MM.1S (cell line): ENCODE measurements at regions not wholly inside any gene's neighbourhood (a gene's known extent, or its start where the extent isn't known, plus 50 kb on each side); places are given as distances from the start of the nearest gene placed in this dataset.

Source experiments
- DNase-seq: peaks from one replicate; pipeline ENCODE4 v3.0.0-alpha.2; 2015
- H2AFZ ChIP-seq: fragments of 300-600 bp; sonication (generic); 2 replicates; pipeline ENCODE4 v1.6.0; 2016; ENCODE audit warnings: antibody characterized with exemption, low read length
- H3F3A ChIP-seq: fragments of 300-600 bp; sonication (generic); 2 replicates; pipeline ENCODE4 v1.6.1; 2016; ENCODE audit warnings: mild to moderate bottlenecking, antibody characterized with exemption, low read length, moderate library complexity, mixed read lengths; ENCODE audit not compliant: insufficient read depth
- H3K27ac ChIP-seq: fragments of 300-600 bp; sonication (generic); 2 replicates; pipeline ENCODE4 v1.5.1; 2016; ENCODE audit warnings: mild to moderate bottlenecking, low read length
- H3K27me3 ChIP-seq: fragments of 300-600 bp; sonication (generic); replicated peaks from 2 replicates; pipeline ENCODE4 v1.6.0; 2016; ENCODE audit warnings: low read length; ENCODE audit not compliant: insufficient read depth
- H3K36me3 ChIP-seq: fragments of 300-600 bp; sonication (generic); replicated peaks from 2 replicates; pipeline ENCODE4 v1.6.1; 2016; ENCODE audit warnings: mild to moderate bottlenecking, low read length, mixed read lengths; ENCODE audit not compliant: insufficient read depth
- H3K4me1 ChIP-seq: fragments of 300-600 bp; sonication (generic); 2 replicates; pipeline ENCODE4 v1.6.1; 2016; ENCODE audit warnings: low read length, mixed read lengths
- H3K4me2 ChIP-seq: fragments of 300-600 bp; sonication (generic); 2 replicates; pipeline ENCODE4 v1.6.0; 2016; ENCODE audit warnings: low read depth, low read length
- H3K4me3 ChIP-seq: fragments of 300-600 bp; sonication (generic); 2 replicates; pipeline ENCODE4 v1.5.1; 2016; ENCODE audit warnings: low read length, mixed read lengths
- H3K79me2 ChIP-seq: fragments of 300-600 bp; sonication (generic); 2 replicates; pipeline ENCODE4 v1.6.1; 2016; ENCODE audit warnings: mixed run types, low read length, mixed read lengths
- H3K9ac ChIP-seq: fragments of 300-600 bp; sonication (generic); 2 replicates; pipeline ENCODE4 v1.6.1; 2016; ENCODE audit warnings: low read length, mixed read lengths
- H3K9me2 ChIP-seq: fragments of 300-600 bp; sonication (generic); replicated peaks from 2 replicates; pipeline ENCODE4 v1.6.1; 2016; ENCODE audit warnings: mild to moderate bottlenecking, low read length, mixed read lengths; ENCODE audit not compliant: insufficient read depth
- H3K9me3 ChIP-seq: fragments of 300-600 bp; sonication (generic); replicated peaks from 2 replicates; pipeline ENCODE4 v1.6.1; 2016; ENCODE audit warnings: mild to moderate bottlenecking, low read length, mixed read lengths; ENCODE audit not compliant: insufficient read depth
- H4K20me1 ChIP-seq: fragments of 300-600 bp; sonication (generic); 2 replicates; pipeline ENCODE4 v1.6.1; 2016; ENCODE audit warnings: mild to moderate bottlenecking, low read length, moderate library complexity, mixed read lengths; ENCODE audit not compliant: insufficient read depth
- EZH2 ChIP-seq: fragments of 300-600 bp; sonication (generic); optimal IDR thresholded peaks from 2 replicates; pipeline ENCODE3; 2017; ENCODE audit warnings: low read depth, mild to moderate bottlenecking, antibody characterized with exemption, low read length, mixed read lengths
- EZH2phosphoT487 ChIP-seq: fragments of 300-600 bp; sonication (generic); IDR thresholded peaks from 2 replicates; pipeline ENCODE4 v1.6.1; 2018; ENCODE audit warnings: antibody characterized with exemption, low read length
- TF ChIP-seq, protein P1 (sequence below): fragments of 300-600 bp; sonication (generic); IDR thresholded peaks from 2 replicates; pipeline ENCODE4 v1.5.1; 2016; ENCODE audit warnings: antibody characterized with exemption, low read length, mixed read lengths

DNA sequence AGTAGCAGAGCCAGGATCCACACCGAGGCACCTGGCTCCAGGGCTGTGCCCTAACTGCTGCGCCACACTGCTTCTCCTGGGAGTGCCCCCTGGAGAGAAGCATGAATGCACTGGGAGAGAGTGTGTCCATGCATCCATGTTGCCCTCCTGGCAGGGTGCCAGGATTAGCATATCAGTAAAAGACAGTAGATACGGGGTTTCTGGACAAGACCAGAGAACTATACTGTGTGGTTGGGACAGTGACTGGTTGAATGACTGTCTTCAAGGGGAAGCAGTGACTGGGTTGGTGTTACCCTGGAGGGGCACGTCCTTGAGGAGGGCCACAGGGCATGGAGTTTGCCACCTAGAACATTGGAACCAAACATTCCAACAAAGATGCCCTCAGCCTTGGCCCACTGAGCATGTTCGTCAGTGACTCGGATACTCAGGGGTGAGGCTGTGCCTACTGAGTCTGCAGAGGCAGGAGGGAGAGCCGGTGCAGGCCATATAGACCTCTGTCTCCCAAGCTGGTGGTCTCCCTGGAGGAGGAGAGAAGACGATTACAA, 288.8 kb downstream of the CDC5L start:
- Histone ChIP-seq H3K27ac (no peak overlapping the region), H3K9ac (no peak overlapping the region), H3K4me3 (no peak overlapping the region), H3K79me2 (no peaks in the 10 kb centered on the region), H3F3A (no peaks in the 10 kb centered on the region), H2AFZ (no peak overlapping the region), H4K20me1 (no peaks in the 10 kb centered on the region), H3K27me3 (no peaks in the 10 kb centered on the region), H3K4me1 (no peaks in the 10 kb centered on the region), H3K9me2 (no peaks in the 10 kb centered on the region), H3K36me3 (no peaks in the 10 kb centered on the region), H3K9me3 (no peaks in the 10 kb centered on the region), H3K4me2 (no peak overlapping the region)
- no peak for TF ChIP-seq EZH2phosphoT487
- TF ChIP-seq EZH2, result no peak
- TF ChIP-seq, protein P1, sequence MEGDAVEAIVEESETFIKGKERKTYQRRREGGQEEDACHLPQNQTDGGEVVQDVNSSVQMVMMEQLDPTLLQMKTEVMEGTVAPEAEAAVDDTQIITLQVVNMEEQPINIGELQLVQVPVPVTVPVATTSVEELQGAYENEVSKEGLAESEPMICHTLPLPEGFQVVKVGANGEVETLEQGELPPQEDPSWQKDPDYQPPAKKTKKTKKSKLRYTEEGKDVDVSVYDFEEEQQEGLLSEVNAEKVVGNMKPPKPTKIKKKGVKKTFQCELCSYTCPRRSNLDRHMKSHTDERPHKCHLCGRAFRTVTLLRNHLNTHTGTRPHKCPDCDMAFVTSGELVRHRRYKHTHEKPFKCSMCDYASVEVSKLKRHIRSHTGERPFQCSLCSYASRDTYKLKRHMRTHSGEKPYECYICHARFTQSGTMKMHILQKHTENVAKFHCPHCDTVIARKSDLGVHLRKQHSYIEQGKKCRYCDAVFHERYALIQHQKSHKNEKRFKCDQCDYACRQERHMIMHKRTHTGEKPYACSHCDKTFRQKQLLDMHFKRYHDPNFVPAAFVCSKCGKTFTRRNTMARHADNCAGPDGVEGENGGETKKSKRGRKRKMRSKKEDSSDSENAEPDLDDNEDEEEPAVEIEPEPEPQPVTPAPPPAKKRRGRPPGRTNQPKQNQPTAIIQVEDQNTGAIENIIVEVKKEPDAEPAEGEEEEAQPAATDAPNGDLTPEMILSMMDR, result no peak
- DNase-seq, result no peak

DNA sequence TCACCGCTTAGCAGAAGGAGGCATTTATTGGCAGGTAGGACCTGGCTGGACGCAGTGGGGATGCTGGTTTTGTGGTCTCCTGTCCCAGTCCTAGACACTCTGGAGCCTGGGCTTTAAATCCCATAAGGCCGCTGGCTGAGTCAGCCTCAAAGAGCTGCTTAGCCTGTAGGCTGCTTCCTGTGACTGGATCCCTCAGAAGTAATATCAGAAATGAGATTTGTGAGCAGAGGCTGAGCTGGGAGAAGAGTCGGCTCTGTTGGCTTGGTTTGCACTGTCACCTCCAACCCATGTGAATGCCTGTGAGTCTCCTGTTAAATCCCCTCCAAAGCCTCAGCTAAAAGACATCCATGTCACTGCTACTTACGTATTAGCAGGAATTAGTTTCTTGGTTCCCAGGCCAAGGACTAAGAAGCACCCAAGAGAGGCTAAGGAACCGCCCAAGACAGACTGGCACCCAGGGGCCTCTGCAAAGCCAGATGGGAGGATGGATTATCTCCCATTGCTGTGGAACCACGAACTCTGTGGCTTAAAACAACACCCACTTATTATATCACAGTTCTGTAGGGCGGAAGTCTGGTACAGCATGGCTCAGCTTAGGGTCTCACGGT, 289.4 kb downstream of the CDC5L start:
- no peaks in the 10 kb centered on the region for H3K36me3 ChIP-seq
- no peak overlapping the region for H3K4me3 ChIP-seq
- no peak overlapping the region for H2AFZ ChIP-seq
- H3K27ac ChIP-seq, result no peak overlapping the region
- no peaks in the 10 kb centered on the region for H3K9me2 ChIP-seq
- no peak overlapping the region for H3K4me2 ChIP-seq
- TF ChIP-seq, protein P1, result no peak
- no peak for TF ChIP-seq EZH2phosphoT487
- TF ChIP-seq EZH2, result no peak
- H3K27me3 ChIP-seq, result no peaks in the 10 kb centered on the region
- no peak for DNase-seq
- H3K9me3 ChIP-seq, result no peaks in the 10 kb centered on the region
- no peaks in the 10 kb centered on the region for H3F3A ChIP-seq
- H3K9ac ChIP-seq, result no peak overlapping the region
- H3K4me1 ChIP-seq, result no peaks in the 10 kb centered on the region
- H3K79me2 ChIP-seq, result no peaks in the 10 kb centered on the region
- H4K20me1 ChIP-seq, result no peaks in the 10 kb centered on the region

DNA sequence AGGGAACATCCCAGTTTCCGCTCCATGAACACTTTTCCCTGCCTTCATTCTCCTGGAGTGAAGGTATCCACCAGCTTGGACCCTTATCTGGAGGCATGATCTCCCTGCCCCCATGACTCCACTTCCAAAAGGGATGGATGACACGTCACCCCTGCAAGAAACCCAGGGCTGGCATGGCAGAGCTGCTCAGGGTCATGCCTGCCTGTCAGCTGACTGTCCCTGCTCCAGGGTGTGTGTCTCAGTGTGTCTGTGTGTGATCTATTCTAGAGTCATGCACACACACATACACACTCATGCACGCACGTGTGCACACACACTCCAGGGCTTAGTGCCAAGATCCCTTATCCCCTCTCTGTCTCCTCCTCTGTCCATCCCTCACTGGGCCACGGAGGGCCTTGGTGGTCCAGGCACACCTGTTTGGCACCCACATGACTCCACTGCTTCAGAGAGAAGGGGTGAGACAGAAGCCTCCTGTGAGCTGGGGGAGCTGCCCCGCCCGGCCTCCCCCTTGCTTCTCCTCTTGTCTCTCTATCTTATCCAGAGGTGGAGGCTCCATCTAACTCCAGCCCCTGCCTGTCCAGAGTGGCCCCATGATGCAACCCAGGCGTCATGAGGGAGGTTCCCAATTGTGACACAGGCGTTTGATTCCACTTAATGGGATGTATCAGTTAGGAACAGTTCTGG, 290.9 kb downstream of the CDC5L start:
- TF ChIP-seq, protein P1, result no peak
- no peak for TF ChIP-seq EZH2
- no peak for TF ChIP-seq EZH2phosphoT487
- H3K79me2 ChIP-seq, result no peaks in the 10 kb centered on the region
- no peak overlapping the region for H3K27ac ChIP-seq
- H3K4me2 ChIP-seq, result no peak overlapping the region
- no peaks in the 10 kb centered on the region for H3K4me1 ChIP-seq
- H4K20me1 ChIP-seq, result no peaks in the 10 kb centered on the region
- no peaks in the 10 kb centered on the region for H3K9me2 ChIP-seq
- H3K9ac ChIP-seq, result no peak overlapping the region
- H3K9me3 ChIP-seq, result no peaks in the 10 kb centered on the region
- H3K4me3 ChIP-seq, result no peak overlapping the region
- no peak for DNase-seq
- no peaks in the 10 kb centered on the region for H3K36me3 ChIP-seq
- no peaks in the 10 kb centered on the region for H3K27me3 ChIP-seq
- H3F3A ChIP-seq, result no peaks in the 10 kb centered on the region
- no peak overlapping the region for H2AFZ ChIP-seq
